ENCODE measurements at regions not wholly inside any gene's neighbourhood (a gene's known extent, or its start where the extent isn't known, plus 50 kb on each side); places are given as distances from the start of the nearest gene placed in this dataset.
"Not testable (repeated sequence)": the region's sequence is repeated elsewhere in the genome, so short reads cannot be mapped to it uniquely, and the experiment has no call there.

GRCh38 chr2:89004238-89004637 is 312.8 kb downstream of the RPIA start:
- not testable (repeated sequence) for DNase-seq

DNA sequence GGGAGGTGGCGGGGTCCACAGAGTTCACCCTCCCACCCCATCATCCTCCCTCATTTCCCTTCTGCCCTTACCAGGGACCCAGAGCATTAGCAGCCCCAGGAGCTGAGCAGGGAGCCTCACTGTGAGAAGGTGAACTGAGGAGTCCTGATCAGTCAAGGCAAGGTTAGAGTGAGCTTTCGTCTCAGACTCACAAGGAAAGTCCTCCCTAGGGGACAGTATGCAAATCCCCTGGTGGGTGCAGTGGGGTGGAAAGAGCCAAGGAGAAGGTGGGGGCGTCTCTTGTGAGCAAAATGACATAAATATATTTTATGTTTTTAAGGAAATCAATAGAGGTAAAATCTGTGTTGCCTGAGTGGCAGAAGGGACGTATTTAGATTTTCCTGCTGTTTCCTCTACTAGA is 329.1 kb downstream of the RPIA start:
- not testable (repeated sequence) for DNase-seq

DNA sequence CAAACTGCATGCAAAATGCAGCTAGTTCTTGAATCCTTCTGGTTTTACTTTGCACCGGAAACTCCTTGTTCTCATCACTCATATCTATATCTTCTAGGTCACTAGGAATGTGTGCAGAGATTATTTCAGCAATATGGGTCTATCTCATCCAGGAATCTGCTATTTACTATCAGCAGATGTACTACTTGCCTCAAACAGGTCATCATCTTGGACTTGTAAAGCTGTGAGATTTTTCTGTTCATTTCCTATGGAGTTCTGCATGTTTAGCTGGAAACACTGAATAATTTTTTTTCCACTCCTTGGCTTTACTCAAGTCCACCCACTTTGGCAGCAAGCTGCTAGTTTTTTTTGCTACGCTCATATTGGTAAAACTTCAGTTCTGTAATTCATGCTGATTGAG is 334.8 kb downstream of the RPIA start:
- not testable (repeated sequence) for DNase-seq

- not testable (repeated sequence) for DNase-seq
Measured at GRCh38 chr2:89027115-89027514, 335.6 kb downstream of the RPIA start.

DNA sequence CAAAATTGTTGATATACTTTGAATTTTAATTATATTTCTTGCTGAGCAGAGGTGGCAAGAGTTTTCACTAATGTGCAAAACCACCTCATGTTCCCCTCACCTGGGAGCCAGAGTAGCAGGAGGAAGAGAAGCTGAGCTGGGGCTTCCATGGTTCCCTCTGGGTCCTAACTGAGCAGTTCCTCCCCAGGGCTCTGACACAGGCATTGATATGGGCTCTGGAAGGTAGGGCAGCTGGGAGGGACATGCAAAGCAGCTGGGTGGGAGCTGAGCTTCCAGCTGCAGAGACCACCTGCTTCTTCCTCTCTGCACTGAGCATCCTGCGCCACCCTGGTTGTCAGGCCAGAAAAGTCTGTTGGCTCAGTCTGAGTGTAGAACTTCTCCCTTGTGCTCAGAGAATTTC is 336.1 kb downstream of the RPIA start:
- not testable (repeated sequence) for DNase-seq

DNA sequence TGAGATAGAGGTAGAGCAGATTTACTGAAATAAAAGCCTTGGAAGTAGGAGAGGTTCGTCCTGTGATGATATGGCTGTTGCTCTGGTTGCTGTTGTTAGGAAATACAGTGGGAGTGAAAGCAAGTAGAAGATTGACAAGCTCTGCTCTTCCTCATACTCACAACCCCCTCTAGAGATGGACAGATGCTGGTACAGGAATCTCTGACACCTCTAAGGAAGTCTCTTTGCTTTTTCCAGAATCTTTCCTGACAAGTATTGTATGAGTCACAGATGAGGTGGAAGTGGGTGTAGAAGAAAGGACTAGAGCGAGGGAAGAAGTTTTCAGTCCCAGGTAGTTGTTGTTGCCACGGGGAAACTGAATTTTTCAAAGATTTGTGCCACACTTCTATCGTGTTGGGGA is 337.8 kb downstream of the RPIA start:
- DNase-seq = not testable (repeated sequence)

DNA sequence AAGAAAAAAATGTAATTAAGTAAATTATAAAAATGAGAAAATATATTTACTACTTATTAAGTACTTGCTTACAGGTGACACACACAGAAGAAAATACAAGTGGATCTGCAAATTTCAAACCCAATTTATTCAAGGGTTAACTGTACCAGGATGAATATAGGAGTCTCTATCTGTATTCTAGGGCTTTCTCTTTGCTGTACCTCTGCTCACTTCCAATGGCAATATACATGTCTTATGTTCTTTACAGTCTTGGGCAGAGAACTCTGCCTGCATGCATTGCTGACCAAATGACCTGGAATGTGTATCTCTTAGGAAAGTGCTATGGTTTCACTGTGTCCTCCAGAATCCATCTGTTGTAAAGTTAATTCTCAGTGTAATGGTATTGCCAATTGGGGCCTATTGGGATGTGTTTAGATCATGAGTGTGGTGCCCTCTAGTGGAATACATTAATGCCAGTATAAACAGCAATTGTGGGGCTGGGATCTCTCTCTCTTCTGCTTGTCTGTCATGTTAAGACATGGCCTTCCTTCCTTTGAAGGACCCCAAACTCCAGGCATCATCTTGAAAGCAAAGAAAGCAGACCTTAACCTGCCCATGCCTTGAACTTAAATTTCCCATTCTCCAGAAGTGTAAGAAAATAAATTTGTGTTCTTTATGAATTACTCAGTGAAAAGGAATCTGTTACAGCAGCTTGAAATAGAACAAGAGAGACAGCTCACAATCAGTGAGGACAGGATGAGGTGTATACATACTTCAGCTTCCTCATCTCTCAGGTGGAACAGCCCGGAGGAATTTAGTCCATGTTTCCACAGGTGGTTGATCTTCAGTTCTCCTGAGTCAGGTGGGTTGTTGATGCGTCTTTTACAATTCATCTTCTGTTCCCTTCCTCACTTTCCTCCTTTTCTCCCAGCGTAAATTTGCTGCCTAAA is 356.9 kb downstream of the RPIA start:
- DNase-seq = peak; percentile 9

DNA sequence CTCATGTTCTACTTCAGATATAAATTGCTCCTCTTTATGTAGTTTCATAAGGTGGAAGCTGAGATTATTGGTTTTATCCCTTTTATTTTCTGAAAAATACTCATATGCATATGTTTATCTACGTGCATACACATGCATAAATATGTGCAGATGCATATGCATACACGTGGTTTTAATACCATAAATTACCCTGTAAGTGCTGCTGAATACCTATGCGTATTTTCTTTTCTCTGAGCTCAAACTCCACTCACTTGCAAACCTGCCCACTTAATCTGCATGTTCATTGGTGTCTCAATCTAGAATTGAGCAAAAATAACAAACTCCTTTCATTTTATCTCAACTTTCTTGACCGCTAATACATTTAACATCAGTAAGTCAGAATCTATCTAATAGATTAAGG is 367.1 kb downstream of the RPIA start:
- DNase-seq = not testable (repeated sequence)

GRCh38 chr2:89061174-89061573 is 369.7 kb downstream of the RPIA start:
- DNase-seq = not testable (repeated sequence)

- not testable (repeated sequence) for DNase-seq
Measured at GRCh38 chr2:89076771-89077170, 385.3 kb downstream of the RPIA start.

DNA sequence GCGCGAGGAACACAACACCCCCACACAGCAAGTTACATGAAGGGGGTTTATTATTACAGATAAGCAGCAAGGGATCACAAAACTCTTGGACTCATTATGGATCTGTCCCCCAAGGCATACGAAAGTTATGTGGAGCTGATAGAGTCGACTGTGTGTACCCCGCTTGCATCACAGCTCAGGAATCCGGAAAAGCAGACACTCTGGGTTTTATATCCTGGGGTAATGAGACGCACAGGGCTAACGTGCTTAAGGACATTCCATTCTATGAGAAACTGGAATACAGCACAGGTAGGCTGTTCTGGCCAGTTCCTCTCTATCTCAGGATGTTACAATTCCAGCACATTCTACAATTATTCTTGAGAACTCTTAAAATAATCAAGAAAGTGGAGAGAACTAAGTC is 401.4 kb downstream of the RPIA start:
- DNase-seq = not testable (repeated sequence)

DNA sequence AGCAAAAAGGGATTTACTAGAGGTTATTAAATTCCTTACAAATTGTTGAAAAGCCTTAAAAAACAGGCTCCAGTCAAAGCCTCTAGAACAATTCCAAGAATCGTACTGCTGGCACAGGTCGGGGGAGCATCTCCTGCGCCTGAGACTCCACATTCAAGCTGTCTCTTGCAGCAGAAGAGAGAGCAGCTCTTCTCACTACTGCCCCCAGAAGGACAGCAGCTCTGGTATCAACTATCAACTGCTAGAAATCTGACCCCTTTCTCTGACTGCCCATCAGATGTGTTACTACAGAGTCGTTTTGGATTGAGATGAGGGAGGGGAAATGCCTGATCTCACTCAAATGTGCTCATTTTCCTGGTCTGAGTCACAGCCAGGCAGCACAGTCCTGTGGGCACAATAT is 403.6 kb downstream of the RPIA start:
- not testable (repeated sequence) for DNase-seq

DNA sequence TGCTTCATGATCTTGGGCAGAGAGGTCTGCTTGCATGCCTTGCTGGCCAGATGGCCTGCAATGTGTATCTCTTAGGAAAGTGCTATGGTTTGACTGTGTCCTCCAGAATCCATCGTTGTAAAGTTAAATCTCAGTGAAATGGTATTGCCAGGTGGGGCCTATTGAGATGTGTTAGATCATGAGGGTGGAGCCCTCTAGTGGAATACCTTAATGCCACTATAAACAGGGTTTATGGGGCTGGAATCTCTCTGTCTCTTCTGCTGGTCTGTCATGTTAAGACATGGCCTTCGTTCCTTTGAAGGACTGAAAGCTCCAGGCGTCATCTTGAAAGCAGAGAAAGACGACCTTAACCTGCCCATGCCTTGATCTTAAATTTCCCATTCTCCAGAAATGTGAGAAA is 411.1 kb downstream of the RPIA start:
- not testable (repeated sequence) for DNase-seq

DNA sequence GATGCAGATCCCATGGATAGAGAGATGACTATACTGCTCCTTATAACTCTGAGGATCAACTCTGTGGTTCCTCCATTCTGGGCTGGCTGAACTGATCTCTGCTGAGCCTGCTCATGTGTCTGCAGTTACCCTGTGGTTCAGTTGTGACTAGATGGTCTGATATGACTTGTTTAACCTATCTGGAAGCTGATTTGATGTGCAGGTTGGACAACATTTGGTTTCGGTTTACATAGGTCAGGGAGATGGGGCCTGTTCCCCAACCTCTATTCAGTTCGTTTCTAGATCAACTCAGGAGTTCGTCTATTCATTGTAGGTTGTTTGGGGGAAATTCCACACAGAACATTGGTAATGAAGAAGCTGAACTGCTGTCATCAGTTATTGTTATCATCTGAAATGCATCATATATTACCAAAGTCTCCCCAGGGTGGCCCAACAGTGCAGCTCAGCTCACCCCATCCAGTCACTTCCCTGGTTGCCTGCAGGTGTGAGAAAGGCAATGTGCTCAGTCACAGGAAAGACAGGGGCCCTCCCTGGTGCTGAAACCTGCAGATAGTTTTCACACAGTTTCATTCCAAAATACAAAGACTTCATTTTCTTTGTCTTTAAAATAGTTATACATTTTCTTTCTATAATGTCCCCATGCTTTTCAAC is 415.0 kb downstream of the RPIA start:
- DNase-seq = not testable (repeated sequence)

GRCh38 chr2:89112434-89112833 is 421.0 kb downstream of the RPIA start:
- not testable (repeated sequence) for DNase-seq

DNA sequence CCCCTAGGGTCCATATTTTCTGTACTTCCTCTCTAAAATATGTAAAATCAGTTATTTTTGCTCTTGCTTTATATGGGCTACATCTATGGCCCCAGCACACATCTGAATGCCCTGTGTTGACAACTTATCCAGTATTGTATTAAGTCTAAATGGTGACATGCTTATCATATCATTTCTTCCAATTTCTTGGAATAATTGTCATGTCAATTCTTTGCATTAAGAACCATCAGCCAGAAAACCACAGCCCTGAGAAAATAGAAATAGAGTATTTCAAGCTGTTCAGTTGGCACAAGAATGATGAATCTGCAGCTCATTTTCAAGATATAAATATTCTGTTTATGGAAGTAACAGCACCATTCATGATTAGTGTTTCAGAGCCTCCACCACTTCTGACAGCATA is 421.8 kb downstream of the RPIA start:
- not testable (repeated sequence) for DNase-seq

DNA sequence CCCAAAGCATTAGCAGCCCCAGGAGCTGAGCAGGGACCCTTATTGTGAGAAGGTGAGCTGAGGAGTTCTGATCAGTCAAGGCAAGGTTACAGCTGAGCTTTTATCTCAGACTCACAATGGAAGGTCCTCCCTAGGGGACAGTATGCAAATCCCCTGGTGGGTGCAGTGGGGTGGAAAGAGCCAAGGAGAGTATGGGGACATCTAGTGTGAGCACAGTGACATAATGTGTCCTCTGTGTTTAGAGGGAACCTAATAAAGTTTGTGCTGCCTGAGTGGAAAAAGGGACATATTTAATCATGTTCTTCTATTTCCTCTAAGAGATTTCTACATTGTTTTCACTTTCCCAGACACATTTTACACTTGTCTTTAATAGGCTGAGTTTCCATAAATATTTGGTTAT is 438.0 kb downstream of the RPIA start:
- not testable (repeated sequence) for DNase-seq

- DNase-seq = not testable (repeated sequence)
Measured at GRCh38 chr2:89130665-89131308, 439.3 kb downstream of the RPIA start.

DNA sequence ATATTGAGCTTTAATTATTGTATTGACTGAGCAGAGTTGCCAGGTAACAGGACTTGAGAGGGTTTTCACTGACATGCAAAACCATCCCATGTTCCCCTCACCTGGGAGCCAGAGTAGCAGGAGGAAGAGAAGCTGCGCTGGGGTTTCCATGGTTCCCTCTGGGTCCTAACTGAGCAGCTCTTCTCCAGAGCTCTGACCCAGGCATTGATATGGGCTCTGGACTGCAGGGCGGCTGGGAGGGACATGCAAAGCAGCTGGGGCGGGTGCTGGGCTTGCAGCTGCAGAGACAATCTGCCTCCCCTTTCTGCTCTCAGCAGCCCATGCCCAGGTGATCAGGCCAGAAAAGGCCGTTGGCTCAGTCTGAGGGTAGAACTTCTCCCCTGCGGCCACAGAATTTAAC is 451.5 kb downstream of the RPIA start:
- DNase-seq = not testable (repeated sequence)

GRCh38 chr2:89145342-89145741 is 453.9 kb downstream of the RPIA start:
- not testable (repeated sequence) for DNase-seq

DNA sequence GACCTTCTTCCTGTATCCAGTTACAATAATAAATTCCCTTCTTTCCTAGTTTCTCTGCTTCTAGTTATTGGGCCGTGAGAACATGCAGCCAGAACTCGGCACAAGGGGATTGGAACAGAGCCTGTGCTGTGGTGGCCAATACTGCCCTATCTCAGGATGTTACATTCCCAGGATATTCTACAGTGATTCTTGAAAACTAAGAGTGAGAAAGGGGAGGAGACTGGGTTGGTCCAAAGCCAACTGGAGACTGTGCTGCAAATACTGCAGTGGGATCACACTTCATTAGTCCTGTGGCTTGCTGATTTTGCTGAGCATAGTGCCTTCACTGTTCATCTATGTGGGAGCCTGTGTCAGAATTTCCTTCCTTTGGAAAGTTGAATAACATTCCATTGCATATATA is 456.8 kb downstream of the RPIA start:
- not testable (repeated sequence) for DNase-seq

- DNase-seq = not testable (repeated sequence)
Measured at GRCh38 chr2:89151699-89152098, 460.2 kb downstream of the RPIA start.

GRCh38 chr2:89152501-89152900 is 461.0 kb downstream of the RPIA start:
- DNase-seq = not testable (repeated sequence)
